IPS-NIHi11 (cell line): ENCODE measurements at regions not wholly inside any gene's neighbourhood (a gene's known extent, or its start where the extent isn't known, plus 50 kb on each side); places are given as distances from the start of the nearest gene placed in this dataset.

Experiments
- DNase-seq: peaks from one replicate; pipeline ENCODE4 v3.0.0; 2012; ENCODE audit warnings: mixed read lengths, low spot score

DNA sequence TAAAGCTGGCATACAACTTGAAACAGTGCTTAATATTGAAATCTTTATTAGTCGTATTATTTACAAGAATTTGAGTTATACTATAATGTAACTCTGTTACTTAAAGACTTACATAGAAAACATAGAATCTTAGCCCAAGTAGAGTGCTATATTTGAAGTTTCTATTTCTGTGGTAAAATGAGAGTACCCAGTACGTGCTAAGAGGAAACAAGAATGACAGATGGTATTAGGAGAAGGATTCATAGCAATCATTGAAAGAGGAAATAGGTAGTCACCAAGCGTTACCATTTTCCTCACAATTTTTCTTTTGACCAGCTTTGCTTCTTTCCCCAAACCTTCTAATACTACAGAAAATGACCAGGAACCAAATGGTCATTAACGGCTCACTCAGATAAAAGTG, 412.1 kb upstream of the GRIA3 start:
- DNase-seq, result no peak

DNA sequence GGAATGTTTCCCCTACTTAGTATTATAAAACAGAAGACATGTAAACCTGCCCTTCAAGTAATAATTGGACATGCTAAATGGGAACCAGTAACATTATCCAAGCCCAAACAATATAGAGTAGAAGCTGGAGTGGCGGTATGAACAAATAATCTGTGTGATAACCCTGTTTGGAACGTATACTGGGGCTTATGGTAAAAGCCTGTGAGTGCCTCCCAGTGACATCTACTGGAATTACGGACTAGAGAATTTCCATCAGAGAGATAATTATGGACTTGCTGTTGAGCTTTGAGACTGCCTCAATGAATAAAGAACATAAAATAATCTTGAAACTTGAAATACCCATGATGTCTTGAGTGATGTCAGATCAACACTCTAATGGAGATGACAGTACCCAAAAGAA, 406.3 kb upstream of the GRIA3 start:
- DNase-seq, result no peak

DNA sequence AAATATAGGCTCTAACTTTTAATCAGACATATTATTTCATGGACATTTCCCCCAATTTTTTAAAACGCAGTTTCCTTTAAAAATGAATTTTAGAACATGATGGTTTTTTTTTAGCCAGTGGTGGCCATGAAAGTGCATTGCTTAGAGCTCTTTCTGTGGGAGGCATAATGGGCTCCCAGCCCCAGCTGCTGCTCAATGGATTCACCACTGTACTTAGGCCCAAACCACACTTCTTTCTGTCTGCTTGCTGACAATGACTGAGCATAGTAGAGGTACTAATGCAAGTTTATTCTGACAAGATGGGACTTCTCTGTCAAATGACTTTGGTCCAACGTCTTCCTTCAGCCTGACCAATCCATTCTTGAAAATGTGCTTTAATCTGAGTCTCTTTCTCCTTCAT, 400.2 kb upstream of the GRIA3 start:
- no peak for DNase-seq

DNA sequence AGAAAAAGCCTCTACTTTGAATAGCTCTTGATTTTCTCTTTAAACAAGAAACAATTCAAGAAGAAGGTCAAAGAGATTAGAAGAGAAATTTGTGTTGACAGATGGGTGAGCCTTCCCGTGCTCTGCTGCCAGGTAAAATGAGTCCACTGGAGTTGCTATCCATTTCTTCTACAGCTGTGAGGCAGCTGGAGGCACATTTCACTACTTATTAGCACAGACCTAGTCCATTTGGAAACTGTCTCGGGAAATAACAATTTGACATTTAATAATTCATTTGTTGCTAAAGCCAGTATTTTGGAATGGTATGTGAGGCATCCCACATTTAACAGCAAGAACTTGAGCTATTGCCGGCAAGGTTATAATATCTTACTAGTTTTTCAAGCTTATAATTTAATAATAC, 396.8 kb upstream of the GRIA3 start:
- no peak for DNase-seq

DNA sequence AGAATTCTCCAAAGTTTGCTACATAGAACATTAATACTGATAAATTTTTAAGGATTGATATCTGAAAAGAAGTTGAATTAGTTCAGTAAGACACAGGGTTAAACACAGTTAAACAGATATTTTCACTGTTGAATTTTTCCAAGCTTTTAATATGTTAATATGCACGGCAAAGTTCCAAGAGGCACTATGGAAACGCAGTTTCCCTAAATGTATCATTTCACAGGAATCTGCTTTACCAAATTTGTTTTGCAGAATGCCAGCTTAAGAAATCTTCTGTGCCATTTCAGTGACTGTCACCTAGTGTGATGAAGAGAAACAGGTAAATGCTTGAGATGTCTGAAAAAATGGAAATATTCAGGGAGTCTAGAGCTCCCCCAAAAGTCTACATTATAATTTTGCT, 395.9 kb upstream of the GRIA3 start:
- DNase-seq, result no peak

DNA sequence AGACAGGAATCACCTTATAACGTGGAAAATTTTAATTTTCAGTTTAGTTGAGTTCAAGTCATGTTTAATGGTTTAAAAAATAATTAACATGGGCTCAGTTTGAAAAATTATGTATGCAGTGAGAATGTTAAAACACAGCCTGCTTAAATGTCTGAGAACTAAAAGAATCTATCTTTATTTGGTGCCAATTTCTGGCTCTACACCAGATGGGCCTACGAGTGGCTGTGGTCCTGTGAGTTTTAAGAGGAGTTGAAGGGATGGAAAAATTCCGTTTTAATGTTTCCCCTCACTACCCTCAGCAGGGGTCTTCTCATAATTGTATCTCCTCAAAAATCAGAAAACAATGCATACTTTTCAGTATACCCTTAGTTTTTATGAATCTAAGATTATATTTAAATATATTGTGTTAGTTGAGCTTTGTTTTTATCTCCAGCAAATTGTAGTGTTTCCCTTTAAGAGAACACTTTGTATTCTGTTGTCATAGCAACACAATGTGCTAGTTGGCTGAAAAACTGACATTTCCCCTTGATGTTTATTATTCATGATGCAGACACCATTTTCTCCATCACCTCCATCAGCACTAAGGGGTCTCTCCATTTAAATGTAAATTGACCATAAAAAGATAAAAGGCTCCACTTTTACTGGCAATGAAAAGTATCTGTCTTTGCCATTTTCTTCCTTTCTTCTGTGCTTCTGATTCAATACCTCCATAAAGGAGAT, 393.5 kb upstream of the GRIA3 start:
- DNase-seq, result no peak

DNA sequence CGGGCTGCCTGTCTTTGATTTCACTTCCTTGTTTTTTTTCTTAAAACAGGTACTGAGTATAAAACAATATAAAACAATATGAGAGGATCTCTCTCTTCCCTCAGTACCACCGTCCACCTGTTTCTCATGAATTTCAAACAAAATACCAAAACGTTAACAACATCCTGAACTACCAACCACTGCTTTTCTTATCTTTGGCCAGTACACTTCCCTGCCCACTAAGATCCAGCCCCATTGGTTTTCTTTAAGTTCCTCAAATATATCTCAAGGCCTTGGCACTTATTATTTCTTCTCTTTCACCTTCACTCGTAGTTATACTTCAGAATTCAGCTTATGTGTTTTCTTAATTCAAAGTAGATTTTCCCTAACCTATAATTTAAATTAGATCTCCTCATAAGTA, 370.2 kb upstream of the GRIA3 start:
- no peak for DNase-seq

DNA sequence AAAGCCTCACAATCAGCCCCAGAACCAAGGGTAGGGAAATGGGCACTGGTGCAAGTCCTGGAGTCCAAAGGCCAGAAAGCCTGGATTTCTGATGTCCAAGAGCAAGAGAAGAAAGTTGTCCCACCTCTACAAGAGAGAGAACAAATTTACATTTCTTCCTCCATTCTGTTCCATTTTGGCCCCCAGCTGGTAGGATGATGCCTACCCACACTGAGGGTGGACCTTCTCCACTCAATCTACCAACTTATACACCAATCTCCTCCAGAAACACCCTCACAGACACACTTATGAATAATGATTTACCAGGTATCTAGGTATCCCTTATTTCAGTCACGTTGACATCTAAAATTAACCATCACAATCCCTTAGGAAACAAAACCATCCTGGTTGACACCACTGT, 367.8 kb upstream of the GRIA3 start:
- DNase-seq, result no peak

DNA sequence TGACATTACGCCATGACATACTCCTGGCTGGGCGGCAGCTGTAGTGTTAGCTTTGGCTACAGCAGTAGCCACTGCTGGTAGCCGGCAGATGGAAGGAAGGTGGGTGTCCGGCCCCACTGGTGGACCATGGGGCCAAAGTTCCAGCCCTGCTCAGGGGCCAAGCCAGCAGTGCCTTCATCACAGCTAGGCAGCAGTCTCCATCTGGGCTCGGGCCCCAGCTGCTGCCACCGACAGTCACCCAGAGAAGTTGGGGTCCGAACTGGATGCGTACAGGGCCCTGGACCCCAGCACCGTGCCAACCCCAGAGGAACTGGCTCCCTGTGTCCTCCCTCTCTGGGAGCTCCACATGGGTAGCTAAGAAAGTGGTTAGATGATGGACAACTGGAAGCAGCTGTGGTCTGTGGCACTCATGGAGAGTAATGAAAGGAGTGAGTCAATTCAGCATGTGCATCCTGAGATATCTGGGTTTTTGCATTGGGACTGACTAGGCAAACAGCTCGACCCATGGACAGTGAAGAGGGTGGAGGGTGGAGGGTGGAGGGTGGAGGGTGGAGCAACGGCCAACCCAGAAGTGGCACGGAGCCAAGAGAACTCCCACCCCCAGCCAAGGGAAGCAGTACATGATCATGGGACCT, 366.6 kb upstream of the GRIA3 start:
- no peak for DNase-seq

DNA sequence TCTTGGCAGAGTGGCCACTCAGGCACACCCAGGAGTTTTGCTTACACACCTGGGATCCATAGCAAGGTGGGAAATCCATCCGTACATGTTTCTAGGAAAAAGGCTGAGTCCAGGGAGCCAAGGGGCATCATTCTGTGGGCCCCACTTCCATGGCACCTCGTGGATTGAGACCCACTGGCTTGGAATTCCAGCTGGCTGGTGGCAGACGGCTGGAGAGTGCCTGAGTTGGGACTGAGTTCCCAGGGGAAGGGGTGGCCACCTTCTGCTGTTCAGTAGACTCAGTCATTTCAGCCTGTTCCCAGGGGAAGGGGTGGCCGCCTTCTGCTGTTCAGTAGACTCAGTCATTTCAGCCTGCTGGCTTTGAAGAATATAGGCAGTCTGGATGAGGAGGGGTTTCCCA, 366.0 kb upstream of the GRIA3 start:
- DNase-seq, result no peak

DNA sequence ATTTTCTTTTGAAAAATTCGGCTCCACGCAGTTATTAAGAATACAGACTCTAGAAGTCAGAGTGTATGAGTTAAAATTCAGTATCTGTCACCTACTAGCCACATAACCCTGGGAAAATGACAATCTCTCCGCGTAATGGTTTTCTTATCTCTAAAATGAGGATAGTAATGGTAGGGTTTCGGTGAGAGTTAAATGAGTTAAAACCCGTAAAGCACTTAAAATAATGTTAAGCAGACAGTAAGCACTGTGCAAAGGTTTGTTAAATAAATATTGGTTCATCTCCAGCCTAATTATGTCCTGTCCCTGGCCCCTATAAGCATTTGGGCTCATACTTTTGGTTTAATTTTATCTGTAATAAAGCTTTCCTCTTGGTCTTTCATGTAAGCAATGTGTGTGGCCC, 350.8 kb upstream of the GRIA3 start:
- DNase-seq, result no peak

DNA sequence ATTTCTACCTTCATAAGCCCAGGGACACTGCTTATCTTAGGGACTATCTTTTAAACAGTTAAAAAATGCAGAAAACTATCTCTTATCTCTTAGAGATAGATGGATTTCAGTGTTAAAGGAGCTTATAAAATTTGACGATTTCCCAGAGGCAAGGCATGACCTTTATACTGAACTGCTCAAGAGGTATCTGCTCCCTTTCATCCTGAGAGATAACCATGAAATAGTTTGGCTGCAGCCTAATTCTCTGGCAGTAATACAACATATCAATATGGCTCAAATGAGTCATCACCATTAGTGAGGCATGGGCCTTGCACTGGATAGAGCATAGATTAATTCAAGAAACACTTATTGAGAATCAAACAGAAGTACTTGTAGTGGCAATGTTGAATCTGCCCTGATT, 348.2 kb upstream of the GRIA3 start:
- no peak for DNase-seq

DNA sequence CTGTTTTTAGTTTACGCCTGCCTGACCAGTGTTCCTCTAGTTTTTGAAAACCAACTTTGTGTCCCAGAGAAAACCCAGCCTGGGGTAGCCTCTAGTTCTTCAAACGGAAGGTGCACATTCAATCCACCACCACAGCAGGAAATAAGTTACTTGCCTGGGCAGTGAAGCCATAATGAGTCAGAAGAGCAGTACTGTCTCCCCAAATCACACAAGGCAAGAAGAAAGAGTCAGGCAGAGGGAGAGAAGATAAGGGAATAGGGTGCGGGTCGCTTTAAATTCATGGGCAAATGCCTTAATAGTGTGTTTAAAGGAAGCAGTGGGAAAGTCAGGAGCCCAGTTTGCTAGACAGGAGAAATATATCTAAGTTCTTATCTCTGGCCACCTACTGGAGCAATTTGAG, 333.8 kb upstream of the GRIA3 start:
- no peak for DNase-seq

DNA sequence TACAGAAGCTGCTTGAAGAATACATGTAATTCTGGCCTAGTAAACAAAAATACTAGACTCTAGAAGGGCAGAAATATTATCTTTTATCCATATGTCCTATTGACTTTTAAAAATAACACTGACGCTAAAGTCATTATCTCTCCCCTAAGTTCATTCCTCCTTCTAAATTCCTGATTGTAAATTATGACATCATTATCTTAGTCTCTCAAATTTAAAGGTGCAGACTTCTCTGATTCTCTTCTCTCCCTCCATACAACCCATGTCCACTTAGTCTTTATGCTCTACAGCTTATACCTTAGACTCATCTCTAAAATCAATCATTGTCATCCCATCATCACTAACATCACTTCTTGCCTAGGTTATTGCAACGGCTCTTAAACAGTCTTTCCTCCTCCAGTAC, 327.9 kb upstream of the GRIA3 start:
- DNase-seq, result no peak

DNA sequence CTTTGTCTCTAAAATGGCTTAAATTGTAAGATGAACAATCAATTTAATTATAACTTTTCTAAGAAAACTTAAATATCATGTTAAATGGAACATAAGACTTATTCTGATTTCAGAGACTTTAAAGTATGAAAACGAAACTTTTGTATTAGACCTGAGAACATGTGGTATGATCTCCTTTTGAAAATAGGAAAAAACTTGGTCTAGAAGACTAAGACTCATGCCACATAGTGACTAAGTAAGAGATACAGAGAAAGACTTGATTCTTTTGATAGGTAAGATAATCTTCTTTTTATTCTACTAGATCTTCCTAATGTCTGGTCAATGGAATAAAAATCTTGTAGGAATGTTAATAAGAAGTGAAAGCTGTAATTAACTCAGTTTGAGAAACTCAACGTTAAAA, 326.3 kb upstream of the GRIA3 start:
- no peak for DNase-seq

DNA sequence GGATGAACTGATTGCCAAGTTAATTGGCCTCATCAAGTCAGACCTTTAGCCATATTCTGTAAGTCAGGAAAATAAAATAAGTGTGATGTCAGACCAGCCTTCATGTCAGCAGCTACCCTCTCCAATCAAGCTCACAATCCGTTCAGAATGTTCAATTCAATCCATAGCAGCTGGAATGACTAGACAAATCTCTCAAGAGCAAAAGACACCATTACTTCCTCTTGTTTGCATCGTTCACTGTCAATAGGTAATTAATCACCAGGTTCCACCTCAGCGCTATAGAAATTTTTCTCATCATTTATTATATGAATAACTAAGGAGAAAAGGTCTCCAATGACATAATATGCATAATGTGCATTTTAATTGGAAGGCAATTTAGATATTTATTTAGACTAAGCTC, 321.0 kb upstream of the GRIA3 start:
- no peak for DNase-seq

DNA sequence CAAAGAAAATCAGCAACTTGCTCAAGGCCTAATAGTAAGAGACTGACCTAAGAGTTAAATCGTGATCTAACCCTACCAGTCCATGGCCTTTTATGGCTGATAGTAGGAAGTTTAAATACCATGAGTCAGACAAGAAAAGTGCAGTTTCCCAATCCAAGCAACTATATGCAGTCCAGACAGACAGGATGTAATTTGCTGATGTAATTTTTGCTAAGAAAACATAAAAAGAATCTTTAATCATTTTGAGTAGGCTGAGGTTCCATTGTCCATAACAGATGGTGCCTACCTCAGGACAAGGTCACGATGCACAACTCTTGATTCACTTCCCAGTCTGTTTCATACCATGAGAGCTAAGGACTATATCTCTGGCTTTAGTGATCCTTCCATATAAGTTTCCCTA, 317.5 kb upstream of the GRIA3 start:
- no peak for DNase-seq

DNA sequence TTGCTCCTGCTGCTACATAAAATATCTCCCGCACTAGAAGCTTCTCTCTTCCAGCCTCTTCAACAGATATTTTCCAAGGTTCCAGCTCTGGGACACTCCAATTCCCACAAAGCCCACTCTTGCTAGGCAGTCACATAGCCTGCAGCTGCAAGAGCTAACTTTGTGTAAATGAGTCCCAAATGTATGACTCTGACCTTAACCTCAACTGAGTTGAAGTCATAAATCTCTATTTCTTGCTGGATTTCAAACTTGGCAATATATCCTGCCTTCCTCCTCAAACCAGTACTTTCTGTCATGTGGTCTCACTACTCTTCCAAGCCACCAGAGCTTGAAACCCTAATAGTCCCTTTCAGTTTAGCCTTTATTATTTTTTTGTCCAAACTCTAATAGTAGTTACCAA, 315.4 kb upstream of the GRIA3 start:
- no peak for DNase-seq

DNA sequence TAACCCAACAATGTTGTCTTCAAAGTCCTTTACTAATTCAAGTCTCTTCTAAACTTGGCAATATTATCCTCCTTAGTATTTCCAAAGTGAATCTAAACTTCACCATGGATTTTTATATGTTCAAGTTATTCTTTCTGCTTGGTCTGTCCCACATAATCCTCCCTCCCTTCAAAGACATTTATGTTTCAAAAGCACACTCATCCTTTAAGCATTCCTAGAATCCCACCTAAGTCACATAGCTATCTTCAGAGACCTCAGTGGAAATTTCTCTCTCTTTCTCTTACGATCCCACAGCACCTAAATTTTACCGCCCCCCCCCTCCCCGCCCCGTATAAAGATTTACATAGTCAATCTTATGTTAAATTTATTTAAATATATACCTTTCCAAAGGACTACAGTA, 314.9 kb upstream of the GRIA3 start:
- no peak for DNase-seq

DNA sequence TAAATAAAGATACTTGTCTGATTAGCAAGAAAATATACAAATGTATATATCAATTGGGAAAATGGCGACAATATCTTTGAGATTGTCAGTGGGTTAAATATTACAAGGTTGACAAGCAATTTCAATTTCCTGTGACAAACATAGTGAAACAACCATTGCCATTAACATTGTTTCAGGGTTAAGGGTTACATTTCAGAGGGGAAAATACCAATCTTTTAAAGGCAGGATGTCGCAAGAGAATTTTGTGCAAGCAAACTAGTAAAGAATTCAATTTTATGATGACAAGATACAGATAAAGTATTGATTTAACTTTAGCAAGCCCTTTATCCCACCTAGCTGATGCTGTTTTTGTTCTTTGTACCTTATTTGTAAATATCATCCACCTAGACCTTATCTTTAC, 305.8 kb upstream of the GRIA3 start:
- no peak for DNase-seq

DNA sequence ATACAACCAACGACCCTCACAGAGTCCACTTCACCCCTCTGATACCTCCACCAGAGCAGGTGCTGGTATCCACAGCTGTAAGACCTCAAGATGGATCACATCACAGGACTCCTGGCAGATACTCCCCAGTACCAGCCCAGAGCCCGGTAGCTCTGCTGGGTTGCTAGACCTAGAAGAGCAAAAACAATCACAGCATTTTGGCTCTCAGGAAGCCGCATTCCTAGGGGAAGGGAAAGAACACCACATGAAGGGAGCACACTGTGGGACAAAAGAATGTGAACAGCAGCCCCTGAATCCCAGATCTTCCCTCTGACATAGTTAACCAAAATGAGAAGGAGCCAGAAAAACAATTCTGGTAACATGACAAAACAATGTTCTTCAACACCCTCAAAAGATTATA, 303.1 kb upstream of the GRIA3 start:
- no peak for DNase-seq

DNA sequence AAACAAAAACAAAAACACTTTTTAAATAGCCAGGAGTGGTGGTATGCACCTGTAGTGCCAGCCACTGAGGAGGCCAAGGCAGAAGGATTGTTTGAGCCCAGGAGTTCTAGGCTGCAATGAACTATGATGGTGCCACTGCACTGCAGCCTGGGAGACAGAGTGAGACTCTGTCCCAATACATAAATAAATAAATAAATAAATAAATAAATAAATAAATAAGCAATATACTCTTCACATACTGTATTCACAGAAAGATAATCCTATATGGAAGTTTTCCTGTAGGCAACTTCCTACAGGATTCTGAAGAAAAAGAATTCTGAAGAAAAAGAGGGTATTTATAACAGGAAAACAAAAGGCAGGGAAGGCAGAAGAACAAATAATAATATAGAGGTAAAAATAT, 293.3 kb upstream of the GRIA3 start:
- DNase-seq, result no peak

DNA sequence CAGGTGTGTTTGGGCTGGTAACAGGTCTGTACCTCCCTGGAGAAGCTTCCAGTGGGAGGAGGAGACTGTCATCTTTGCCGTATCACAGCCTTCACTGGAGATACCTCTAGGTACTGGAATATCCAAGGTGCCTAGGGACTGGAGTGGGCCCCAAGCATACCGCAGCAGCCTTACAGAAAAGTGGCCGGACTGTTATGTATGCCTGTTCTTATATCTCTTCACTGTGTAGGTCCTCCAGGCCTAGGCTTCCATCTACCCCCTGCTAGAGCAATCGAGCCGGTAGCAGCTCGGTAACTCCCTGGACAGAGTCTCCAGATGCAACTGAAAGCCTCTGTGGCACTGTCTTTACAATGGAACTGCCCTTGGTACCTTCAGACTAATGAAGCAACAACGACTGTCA, 277.4 kb upstream of the GRIA3 start:
- DNase-seq, result no peak

DNA sequence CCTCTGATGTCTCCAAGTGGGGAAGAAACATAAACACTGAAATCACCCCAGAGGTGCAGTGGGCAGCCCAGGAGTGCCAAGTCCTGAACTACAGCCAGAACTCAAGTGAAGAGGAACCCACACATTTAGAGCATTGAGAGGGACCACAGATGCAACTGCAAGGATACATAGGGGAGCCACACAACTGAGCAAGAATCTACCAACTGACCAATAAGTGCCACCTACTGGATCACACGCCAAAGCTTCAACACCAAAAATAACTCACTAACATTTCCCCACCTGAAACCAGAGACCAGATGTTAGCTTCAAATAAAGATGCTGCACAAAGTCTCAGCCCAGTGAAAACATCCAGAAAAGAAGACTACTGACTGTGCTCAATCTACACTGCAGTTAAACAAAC, 276.7 kb upstream of the GRIA3 start:
- no peak for DNase-seq
